ENCODE measurements at regions not wholly inside any gene's neighbourhood (a gene's known extent, or its start where the extent isn't known, plus 50 kb on each side); places are given as distances from the start of the nearest gene placed in this dataset.

- no peak for TF ChIP-seq CTCF (IDR thresholded peaks at IDR 0.05 in 4 of 5, conservative IDR thresholded peaks at IDR 0.05 in 1 of 5)
- no peak for TF ChIP-seq POLR2A (IDR thresholded peaks at IDR 0.05)
Observed at GRCh38 chrX:9160698-9161329, 126.9 kb upstream of the FAM9B start.

Data from gastrocnemius medialis (tissue), 4 donors.